ENCODE measurements at regions not wholly inside any gene's neighbourhood (a gene's known extent, or its start where the extent isn't known, plus 50 kb on each side); places are given as distances from the start of the nearest gene placed in this dataset.

GRCh38 chr12:114860969-114861368 is 177.0 kb upstream of the TBX3 start:
- Histone ChIP-seq H3F3A (replicated peaks; ENCODE audit: insufficient read depth) (no peaks in the 10 kb centered on the region), H3K4me2 (no peak overlapping the region)

GRCh38 chr12:114858388-114859146 is 174.6 kb upstream of the TBX3 start:
- CTCF ChIA-PET: interaction anchor here (0.7 kb wide), 1 partner anchor 10 kb away, joined by 3 read pairs; no protein-coding TSS in a partner anchor

More at GRCh38 chr12:114860969-114861368, 177.0 kb upstream of the TBX3 start:
- DNase-seq: no peak
- no peak overlapping the region for H3K4me3 ChIP-seq (ENCODE audit: low read depth in 2 of 2, low read length in 1 of 2)
- H2AFZ ChIP-seq (ENCODE audit: low read depth): no peak overlapping the region
- ChIA-PET POLR2A (no interaction called here), CTCF (interaction anchor here (1.3 kb wide), 1 partner anchor 176 kb away, joined by 3 read pairs; no protein-coding TSS in a partner anchor)
- no peaks in the 10 kb centered on the region for H3K9me3 ChIP-seq
- no peaks in the 10 kb centered on the region for H3K27me3 ChIP-seq (ENCODE audit: insufficient read depth)
- H3K9me2 ChIP-seq: no peaks in the 10 kb centered on the region
- H3K36me3 ChIP-seq (replicated peaks in 1 of 2; ENCODE audit: control insufficient read depth in 1 of 2, insufficient read depth in 2 of 2, low read length in 1 of 2): no peaks in the 10 kb centered on the region
- TF ChIP-seq RFX5 (IDR thresholded peaks at IDR 0.05; ENCODE audit: low read length) (no peak), RXRA (IDR thresholded peaks at IDR 0.05; ENCODE audit: borderline replicate concordance, low read depth) (no peak), NFIC (IDR thresholded peaks at IDR 0.05; ENCODE audit: borderline replicate concordance) (no peak), SIN3A (IDR thresholded peaks at IDR 0.05; ENCODE audit: borderline replicate concordance, low read depth, low read length) (no peak), FOSL2 (IDR thresholded peaks at IDR 0.05; ENCODE audit: borderline replicate concordance, low read depth) (no peak), MAX (IDR thresholded peaks at IDR 0.05; ENCODE audit: low read depth) (no peak)
- 48% methylated on average over 6 of the region's 6 CpGs for WGBS (ENCODE audit: low lambda C conversion rate)
- no peaks in the 10 kb centered on the region for H3K79me2 ChIP-seq (ENCODE audit: insufficient read depth)
- no peaks in the 10 kb centered on the region for H4K20me1 ChIP-seq (ENCODE audit: insufficient read depth)
- H3K4me1 ChIP-seq (ENCODE audit: control insufficient read depth in 1 of 2, insufficient read depth in 2 of 2, low read depth in 1 of 2, low read length in 1 of 2): no peaks in the 10 kb centered on the region
- H3K9ac ChIP-seq: no peak overlapping the region
- no peak overlapping the region for H3K27ac ChIP-seq (ENCODE audit: low read depth in 2 of 2, low read length in 1 of 2)

More at GRCh38 chr12:114858388-114859146, 174.6 kb upstream of the TBX3 start:
- H3K27ac ChIP-seq (ENCODE audit: low read depth in 2 of 2, low read length in 1 of 2): no peak overlapping the region
- no peaks in the 10 kb centered on the region for H3K4me1 ChIP-seq (ENCODE audit: control insufficient read depth in 1 of 2, insufficient read depth in 2 of 2, low read depth in 1 of 2, low read length in 1 of 2)
- no peak overlapping the region for H2AFZ ChIP-seq (ENCODE audit: low read depth)
- H3K79me2 ChIP-seq (ENCODE audit: insufficient read depth): no peaks in the 10 kb centered on the region
- H3K4me3 ChIP-seq (ENCODE audit: low read depth in 2 of 2, low read length in 1 of 2): no peak overlapping the region
- no peak for DNase-seq
- H3F3A ChIP-seq (replicated peaks; ENCODE audit: insufficient read depth): no peaks in the 10 kb centered on the region
- no peaks in the 10 kb centered on the region for H4K20me1 ChIP-seq (ENCODE audit: insufficient read depth)
- no peaks in the 10 kb centered on the region for H3K9me3 ChIP-seq
- no peak overlapping the region for H3K4me2 ChIP-seq
- no peaks in the 10 kb centered on the region for H3K36me3 ChIP-seq (replicated peaks in 1 of 2; ENCODE audit: control insufficient read depth in 1 of 2, insufficient read depth in 2 of 2, low read length in 1 of 2)
- H3K9me2 ChIP-seq: no peaks in the 10 kb centered on the region
- TF ChIP-seq IRF3 (IDR thresholded peaks at IDR 0.05; ENCODE audit: low read depth, low read length) (no peak), POLR2AphosphoS5 (IDR thresholded peaks at IDR 0.05; ENCODE audit: low read depth, low read length) (no peak), CHD2 (IDR thresholded peaks at IDR 0.05; ENCODE audit: low read length, partially characterized antibody) (no peak), FOXM1 (IDR thresholded peaks at IDR 0.05; ENCODE audit: low read depth) (no peak), ZBTB33 (IDR thresholded peaks at IDR 0.05; ENCODE audit: borderline replicate concordance, low read depth) (no peak), TCF12 (IDR thresholded peaks at IDR 0.05) (no peak), GABPA (IDR thresholded peaks at IDR 0.05; ENCODE audit: low read depth) (no peak), ELF1 (IDR thresholded peaks at IDR 0.05) (no peak), EP300 (IDR thresholded peaks at IDR 0.05; ENCODE audit: borderline replicate concordance in 1 of 2, low read depth in 1 of 2, low read length in 1 of 2) (no peak), USF2 (IDR thresholded peaks at IDR 0.05; ENCODE audit: borderline replicate concordance, low read depth, low read length) (no peak), YY1 (IDR thresholded peaks at IDR 0.05; ENCODE audit: low read depth) (no peak), TAF1 (IDR thresholded peaks at IDR 0.05; ENCODE audit: borderline replicate concordance, low read depth, low read length) (no peak), FOXJ3 (CRISPR knock-in tag; IDR thresholded peaks at IDR 0.05) (no peak)
- H3K9ac ChIP-seq: no peak overlapping the region
- whole genome bisulfite sequencing (ENCODE audit: low lambda C conversion rate): 49% methylated on average over 7 of the region's 7 CpGs
- POLR2A ChIA-PET: no interaction called here
- H3K27me3 ChIP-seq (ENCODE audit: insufficient read depth): no peaks in the 10 kb centered on the region

Measured in SK-N-SH (cell line).